ENCODE measurements at regions not wholly inside any gene's neighbourhood (a gene's known extent, or its start where the extent isn't known, plus 50 kb on each side); places are given as distances from the start of the nearest gene placed in this dataset.
"Not testable (repeated sequence)": the region's sequence is repeated elsewhere in the genome, so short reads cannot be mapped to it uniquely, and the experiment has no call there.

DNA sequence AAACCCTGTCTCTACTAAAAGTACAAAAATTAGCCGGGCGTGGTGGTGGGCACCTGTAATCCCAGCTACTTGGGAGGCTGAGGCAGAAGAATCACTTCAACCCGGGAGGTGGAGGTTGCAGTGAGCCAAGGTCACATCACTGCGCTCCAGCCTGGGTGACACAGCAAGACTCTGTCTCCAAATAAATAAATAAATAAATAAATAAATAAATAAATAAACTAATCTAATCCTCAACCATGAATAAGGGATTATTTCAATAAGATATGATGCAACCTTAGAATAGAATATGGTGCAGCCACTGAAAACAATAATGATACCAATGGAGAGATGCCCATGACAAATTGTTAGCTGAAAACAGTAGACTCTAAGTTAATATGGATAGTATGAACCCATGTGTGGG lies 270.0 kb downstream of the MEX3B start:
- DNase-seq (ENCODE audit: low spot score): not testable (repeated sequence)

DNA sequence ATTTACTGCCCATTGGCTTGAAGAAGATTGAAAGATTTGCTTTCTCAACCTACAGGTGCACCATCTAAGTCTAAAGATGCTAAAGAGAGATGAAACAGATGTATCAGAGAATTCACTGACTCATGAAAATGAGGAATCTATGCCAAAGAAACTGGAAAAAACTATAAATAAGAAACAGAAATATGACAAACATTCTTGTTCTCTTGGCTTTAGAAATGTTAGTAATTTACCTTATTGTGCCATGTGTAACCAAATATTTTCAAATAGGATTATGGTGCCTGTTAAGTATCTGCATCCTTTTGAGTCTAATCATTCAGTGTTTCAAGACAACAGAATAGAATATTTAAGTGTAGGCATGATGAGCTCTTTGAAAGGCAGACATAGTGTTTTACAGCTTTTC lies 271.5 kb downstream of the MEX3B start:
- DNase-seq (ENCODE audit: low spot score): no peak

DNA sequence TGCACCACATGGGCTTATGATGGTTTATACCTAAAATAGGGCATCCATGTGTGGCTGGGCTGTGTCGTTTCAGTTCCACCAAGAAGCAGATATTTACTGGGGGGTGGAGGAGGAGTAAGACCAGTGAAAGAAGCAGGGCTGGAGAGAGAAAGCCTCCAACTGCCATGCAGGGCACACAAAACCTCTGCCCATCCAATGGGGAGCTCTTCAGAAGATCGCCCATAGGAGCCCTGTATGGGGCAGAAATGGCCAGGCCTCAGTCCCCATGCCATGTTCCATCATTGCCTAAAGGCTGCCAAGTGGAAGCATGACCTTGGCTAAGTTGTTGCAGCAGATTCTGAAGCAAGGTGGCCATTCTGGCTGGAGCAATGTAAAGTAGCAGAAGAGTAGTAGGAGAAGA lies 277.0 kb downstream of the MEX3B start:
- DNase-seq (ENCODE audit: low spot score): no peak

DNA sequence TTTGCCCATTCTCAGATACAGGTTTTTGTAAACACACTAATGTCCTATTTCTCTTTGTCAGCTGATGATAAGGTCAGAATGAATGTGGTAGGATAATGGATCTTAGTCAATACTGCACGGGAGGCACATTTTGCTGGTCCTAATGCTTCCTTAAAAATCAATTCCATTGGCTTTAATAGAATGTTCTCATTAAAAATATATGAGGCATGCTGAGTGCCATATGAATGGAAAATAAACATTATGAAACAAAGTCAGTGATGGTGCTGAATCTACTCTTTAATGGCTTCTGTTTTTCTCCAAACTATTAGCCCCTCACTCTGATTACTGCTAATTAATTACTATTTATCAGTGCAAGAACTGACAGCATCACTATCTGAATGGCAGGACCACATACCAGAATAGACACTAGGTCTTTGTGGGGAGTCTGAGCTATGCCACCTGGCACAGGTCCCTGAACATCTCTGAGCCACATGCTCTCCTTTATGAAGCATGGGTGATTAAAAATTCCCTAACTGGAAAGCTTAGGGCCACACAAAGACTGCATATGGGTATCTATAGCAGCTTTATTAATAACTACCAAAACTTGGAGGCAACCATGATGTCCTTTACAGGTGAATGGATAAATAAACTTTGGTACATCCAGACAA lies 278.9 kb downstream of the MEX3B start:
- DNase-seq (ENCODE audit: low spot score): no peak

DNA sequence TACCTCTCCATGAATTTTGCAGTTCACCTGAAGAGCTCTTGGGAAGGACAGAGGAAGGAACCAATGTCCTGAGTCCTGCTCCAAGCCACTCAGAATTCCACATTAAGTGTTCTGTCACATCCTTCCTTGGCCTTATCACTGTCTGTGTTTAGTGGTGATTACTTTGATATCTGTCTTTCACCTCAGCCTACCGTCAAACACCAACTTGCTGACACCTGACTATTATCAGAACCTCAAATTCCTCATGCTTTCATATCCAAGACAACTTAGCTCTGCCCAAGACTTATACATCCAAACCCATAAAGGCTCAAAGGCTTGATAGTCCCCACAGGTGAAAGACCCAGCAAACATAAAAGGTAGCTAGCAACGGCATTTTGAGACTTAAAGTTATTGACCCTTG lies 280.0 kb downstream of the MEX3B start:
- DNase-seq (ENCODE audit: low spot score): no peak

DNA sequence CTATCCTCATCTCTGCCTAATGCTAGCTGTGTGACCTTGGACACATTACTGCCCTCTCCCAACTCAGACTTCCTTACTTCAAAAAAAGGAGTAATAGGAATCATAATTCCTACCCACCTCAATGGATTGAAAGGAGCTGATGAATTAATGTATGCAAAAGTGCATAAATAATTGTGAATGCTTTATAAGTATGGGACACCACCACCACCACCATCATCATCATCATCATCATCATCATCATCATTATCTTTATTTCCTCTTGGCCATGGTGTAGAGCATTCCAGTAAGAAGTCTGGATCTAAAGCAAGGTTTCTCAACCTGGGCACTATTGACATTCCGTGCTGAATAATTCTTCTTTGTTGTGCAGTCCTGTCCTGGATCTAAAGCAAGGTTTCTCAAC lies 282.5 kb downstream of the MEX3B start:
- no peak for DNase-seq (ENCODE audit: low spot score)

DNA sequence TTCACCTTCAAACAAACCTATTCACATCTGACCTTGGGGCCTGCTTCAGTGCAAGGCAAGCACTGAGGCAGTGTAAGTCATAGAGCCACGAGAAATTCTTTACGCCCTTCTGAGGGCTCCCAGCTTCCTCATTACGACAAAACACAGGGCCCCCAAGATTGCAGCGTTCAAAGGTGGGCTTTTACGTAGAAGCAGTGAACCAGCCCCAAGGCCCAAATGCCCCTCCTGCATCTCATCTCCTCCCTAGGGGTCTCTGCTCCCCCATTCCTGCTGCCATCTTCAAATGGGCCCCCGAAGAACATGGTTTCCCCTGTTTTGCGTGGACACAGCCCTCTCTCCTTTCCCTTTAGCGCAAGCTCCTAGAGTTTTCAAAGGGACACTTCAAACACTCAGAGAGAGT lies 285.1 kb downstream of the MEX3B start:
- no peak for DNase-seq (ENCODE audit: low spot score)

DNA sequence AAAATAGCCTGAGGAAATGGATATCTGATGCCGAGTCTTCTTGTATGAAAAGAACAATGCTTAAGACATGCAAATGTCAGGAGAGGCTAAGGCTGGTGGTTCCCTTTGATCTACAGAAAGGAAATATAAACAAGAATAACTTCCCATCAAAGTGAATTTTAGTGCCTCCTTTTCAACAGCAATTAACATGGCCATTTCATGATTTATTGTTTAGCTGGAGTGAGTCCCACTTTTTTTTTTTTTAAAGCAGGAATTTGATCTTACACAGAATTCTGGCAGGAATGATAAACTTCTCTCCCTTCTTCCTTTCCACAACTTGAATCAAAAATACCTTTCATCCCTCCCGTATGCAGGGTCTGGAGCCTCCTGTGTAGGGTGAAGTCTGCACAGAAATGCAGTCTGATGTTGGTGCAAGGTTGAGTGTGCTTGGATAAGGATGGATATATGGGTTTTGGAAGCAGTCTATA lies 287.0 kb downstream of the MEX3B start:
- DNase-seq (ENCODE audit: low spot score): no peak

DNA sequence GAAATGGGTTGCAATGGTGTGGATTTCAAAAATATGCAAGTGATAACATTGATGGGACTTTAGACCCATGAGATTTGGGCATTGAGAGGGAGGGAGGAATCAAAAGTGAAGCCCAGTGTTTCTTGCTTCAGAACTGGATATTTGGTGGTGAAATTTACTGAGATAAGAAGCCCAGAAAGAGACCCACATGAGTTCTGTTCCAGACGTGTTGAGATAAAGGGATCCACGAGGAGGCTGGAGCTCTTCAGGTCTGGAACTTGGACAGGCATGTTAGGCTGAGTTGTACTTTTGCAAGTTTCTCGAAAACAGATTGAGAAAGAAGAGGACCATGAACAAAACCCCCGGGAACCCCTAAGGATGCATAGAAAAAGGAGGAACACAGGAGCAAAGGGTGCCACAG lies 290.2 kb downstream of the MEX3B start:
- no peak for DNase-seq (ENCODE audit: low spot score)

DNA sequence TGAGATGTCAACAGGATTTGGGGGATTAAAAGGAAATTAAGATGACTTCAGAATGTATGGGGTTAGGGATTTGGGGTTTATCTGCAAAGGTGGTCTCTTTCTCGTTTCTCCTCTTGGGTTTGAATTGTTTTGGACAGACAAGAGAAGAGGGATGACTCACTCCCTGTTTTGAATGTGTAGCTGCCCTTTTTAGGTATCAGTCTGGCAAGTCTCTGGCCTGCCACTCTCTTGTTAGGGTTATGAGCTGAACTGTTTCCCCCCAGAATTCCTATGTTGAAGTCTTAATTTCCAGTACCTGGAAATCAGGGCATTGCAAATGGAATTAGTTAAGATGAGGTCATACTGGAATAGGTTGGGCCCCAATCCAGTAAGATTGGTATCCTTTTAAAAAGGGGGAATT lies 291.7 kb downstream of the MEX3B start:
- no peak for DNase-seq (ENCODE audit: low spot score)

DNA sequence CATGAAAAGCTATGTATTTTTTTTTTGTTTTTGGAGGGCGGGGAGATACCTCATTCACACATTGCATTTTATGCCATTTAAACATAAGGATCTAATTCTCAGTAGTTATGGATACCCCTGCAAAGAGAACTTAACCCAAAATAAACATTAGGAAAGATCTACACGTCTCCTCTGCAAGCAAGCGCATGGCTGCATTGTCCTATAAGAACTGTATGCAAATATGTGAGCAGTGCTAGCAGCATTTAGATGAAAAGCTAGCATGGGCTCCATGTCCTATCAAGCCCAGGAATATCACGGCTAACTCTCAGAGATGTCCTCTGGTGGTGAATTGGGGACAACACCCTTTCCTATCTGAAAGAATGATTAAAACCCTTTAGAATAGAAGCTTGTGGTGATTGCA lies 292.8 kb downstream of the MEX3B start:
- DNase-seq (ENCODE audit: low spot score): no peak

DNA sequence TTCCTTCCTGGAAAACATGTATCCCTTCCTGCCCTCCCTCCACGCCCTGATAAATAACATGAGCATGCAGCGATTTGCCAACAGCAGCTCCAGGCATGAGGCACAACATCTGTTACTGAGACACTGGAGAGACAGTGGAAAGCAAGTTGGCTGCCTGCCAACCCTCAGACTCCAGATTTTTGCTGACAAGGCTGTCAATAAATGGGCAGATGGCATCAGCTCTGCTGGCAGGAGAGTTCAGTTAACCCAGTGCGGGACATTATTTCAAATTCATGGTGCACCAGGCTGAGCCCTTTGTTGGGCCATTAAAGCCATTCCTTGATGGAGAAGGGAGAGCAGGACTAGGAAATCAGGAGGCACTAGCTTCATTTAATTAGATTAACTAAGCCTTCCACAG lies 293.3 kb downstream of the MEX3B start:
- peak; percentile 46 for DNase-seq (ENCODE audit: low spot score)

DNA sequence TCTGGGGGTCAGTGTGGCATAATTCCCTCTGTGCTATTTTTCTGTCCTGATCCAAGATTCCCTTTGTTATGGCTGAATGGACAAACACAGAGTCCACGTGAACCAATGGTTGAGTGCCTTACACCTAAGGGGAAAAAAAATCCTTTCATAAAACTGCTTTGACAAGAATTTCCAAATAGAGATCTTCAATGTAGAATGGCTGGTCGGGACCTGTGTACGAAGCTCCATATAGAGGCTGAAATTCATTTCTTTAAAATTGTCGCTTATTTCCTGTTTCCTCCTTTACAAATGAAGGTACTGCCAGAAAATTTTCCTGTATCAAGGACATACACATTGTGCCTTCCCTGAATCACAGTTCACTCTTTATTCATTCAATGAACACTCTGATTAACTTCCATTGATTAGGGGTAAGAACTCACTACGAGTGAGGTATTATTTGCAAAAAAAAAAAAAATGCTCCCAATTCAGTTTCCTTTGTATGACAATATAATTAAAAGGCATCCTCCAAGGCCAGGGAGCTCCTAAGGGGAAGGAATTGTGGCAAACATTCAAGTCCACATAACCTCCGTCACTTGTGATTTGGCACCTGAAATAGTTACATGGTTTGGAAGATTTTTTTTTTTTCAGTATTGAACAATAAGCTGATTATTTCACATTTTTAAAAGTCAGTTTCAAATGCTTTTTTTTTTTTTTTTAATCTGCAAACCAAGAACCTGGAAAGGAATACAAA lies 293.8 kb downstream of the MEX3B start:
- no peak for DNase-seq (ENCODE audit: low spot score)

DNA sequence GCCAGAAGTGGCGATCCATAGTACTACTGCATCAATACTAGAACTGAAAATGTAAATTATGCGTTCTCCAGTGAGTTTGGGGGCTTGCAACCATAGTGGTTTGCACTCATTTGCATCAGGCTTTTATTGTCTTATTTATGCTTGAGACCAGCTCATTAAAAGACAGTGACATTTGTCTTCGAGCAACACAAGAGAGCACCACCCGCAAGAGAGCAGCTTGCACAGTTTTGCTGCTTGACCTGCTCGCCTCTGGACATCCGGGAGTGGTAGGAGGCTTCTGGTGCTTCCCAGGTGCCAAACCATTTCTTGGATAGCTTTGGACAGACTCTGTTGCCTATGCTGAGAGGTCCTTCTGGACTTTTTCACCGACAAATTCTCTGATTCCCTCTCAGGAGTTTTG lies 294.6 kb downstream of the MEX3B start:
- DNase-seq (ENCODE audit: low spot score): no peak

DNA sequence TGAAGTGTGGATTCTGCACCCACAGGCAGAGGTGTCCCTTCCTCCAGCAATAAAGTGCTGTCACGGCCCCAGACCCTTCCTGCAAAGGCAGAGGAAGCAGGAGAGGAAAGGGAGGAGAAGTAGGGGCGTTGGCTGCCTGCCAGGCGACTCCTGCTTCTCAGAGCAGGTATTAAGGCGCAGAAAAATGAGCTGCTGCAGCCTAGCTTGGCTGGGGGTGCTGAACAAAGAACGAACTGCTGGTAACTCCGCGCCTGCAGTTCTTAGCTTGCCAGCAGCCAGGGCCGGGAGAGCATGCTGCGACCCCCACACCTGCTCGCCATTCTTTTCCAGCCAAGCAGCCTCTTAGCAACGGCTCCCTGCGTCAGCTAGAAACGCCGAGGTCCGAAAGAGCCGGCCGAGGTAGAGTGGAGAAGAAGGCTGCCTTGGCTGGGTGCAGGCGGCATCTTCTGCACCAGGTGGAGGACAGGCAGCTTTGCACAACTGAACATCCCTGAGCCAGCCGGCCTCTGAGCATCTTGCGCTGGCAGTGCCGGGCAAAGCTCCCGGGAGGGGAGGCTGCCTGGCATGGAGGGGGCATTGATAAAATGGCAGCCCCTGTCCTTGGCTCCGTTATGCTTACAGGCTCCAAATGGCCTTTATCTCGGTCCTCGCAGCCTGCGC lies 296.0 kb downstream of the MEX3B start:
- no peak for DNase-seq (ENCODE audit: low spot score)

DNA sequence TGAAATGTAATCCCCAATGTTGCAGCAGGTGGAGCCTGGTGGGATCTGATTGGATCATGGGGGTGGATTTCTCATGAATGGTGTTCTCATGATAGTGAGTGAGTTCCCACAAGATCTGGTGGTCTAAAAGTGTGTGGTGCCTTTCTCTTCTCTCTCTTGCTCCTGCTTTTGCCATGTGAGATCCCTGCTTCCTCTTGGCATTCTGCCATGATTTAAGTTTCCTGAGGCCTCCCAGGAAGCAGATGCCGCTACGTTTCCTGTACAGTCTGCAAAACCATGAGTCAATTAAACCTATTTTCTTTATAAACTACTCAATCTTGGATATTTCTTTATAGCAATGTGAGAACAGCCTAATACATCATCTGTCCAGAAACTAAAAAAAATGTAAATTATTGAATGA lies 298.3 kb downstream of the MEX3B start:
- no peak for DNase-seq (ENCODE audit: low spot score)

DNA sequence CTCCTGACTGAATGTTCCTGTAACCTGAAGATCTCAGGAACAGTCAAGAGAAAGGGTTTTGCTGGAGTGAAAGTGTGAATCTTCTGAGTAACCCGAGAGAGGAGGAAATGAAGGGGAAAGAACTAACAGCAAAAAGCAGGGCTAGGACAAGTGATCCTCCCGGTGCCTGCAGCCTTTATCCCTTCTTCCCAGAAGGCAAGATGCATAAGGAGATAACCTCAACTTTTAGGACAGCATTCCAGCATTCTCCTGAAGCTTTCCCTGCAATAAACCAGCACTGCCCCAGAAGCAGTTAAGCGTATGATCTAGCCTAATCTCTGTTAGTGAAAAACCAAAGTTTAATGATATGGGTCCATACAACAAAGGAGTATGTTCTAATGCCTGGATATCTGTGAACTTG lies 298.8 kb downstream of the MEX3B start:
- DNase-seq (ENCODE audit: low spot score): no peak

DNA sequence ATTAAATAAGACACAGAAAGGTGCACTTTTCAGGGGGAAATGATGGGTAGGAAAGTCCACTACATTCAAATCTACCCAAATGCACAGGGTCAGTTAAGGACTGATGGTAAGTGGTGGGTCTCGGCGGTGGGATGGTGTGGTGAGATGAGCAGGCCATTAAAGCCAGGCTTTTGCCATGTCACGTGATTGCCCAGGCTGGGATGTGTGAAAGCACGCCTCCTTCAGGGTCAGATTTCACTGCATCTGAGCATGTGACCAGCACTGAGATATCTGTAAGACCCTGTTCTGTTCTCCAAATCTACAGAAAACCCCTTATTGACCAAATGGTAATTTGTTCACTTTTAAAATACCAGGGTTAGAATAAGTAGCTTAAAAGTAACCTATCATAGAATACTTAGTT lies 301.5 kb downstream of the MEX3B start:
- no peak for DNase-seq (ENCODE audit: low spot score)

DNA sequence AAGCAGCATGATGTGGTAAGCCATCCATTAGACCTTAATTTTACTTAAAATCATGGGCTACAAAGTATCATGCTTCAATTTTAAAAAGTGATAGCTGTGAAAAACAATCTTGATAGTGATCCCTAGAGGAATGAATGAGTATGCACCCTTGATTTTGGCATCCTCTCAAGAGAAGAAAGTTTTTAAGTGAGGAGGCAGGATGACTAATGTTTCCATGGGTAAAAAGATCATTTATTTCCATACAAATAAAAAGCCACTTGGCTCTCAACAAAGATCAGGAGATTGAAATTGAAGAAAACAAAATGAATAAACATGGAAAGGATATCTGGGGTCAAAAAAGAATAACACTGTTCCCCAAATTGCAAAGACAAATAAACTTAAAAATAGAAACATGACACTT lies 305.4 kb downstream of the MEX3B start:
- no peak for DNase-seq (ENCODE audit: low spot score)

DNA sequence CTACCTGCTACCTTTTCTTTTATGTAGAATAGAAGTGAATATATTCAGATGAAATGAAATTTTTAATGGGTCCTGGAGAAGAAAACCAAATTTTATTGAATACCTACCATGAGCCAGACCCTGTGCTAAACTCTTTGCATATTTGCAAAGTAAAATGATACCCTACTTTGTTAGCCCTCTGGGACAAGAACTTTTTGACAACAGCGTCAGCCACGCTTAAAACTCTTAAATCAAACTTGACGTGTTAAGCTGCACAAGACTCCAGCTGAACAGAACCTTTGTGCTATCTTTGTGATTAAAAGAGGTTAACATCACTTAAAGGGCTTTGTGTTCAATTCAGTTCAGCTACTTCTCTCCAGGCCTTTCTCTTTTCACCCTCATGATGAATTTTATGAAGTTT lies 316.5 kb downstream of the MEX3B start:
- DNase-seq (ENCODE audit: low spot score): no peak

DNA sequence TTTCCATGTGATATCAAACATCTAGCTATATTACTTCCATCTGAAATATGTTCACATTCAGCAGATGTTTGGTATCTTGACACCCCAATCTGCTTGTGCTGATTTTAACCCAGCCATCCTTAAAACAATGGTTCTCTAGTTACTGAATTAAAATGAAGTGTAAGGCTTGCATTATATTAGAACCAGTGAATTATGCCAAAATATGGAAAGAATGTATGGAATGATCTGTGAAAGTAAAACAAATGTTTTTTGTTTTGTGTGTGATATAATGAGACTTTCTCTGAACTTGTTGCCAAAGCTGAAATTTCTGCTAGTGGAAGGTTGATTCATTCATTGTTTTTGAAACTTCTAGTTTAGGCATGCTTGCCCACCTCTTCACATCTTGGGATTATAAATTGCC lies 317.1 kb downstream of the MEX3B start:
- no peak for DNase-seq (ENCODE audit: low spot score)

DNA sequence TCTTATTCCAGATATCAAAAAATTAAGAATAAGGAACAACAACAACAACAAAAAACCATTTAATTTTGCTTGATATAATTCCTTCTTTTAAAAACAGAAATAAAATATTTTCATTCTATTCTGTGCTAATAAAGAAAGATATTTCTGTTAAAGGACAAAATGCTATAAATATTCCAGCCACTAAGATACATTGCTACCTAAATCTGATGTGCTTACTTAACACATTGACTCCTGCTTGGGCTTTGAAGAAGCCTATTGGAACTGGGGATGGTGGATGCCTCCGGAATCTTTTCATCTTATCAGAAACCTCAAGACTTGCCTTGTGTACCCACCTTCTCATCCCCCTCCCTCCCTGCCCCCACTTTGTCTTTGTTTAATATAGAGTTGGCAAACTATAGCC lies 320.2 kb downstream of the MEX3B start:
- no peak for DNase-seq (ENCODE audit: low spot score)

DNA sequence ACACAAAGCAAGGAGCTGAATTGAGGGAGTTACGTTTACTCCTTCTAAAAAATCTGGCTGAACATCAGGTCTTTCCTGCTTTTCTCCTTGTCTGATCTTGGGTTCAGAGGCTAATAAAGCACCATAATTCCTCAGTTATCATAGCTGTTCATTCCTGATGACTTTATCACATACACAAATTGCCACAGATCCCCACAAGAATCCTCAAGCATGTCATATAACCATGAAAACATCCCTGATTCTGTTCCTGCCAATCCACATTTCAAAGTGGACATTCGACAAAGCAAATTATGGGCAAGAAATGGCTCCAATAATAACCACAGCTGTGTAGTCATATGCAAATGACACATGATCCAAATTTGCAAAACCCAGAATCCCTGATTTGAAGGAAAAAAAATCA lies 321.3 kb downstream of the MEX3B start:
- no peak for DNase-seq (ENCODE audit: low spot score)

DNA sequence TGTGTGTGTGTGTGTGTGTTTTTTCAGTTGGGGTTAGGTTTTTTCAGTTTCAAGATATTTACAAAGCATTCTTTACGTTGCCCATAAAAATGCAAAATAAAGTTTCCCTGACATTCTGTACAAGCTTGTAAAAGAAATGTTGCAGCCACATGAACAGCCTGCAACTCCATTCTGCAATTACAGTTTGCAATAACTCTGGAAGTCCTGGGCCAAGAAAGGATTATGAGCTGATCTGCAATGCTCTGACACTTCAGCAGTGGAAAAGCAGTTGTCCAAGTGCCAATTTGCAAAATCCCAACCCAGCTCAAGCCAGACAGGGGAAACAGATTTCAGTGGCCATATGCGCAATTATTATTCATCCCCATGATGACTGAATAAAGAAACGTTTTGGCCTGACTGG lies 322.1 kb downstream of the MEX3B start:
- no peak for DNase-seq (ENCODE audit: low spot score)

All from SW480 (cell line).